ENCODE measurements at regions not wholly inside any gene's neighbourhood (a gene's known extent, or its start where the extent isn't known, plus 50 kb on each side); places are given as distances from the start of the nearest gene placed in this dataset.

DNA sequence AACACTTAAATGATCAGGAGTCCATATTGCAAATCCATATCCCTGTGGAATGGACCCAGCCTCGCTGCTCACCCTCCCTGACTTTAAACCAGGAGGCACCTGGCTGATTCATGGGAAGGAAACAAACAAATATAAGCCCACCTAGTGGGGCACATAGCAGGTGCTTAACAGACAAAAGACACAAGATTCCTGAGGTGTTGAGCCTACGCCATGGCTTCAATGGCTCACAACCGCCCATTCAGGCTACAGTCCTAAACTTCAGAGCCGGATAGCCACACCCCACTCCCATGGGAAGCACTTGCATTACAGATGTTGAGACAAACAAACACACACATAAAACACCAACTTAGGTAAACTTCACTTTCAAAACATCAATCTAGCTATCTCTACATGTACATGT lies 359.9 kb downstream of the ICE1 start:
- H3K36me3 ChIP-seq, result no peaks in the 10 kb centered on the region
- no peaks in the 10 kb centered on the region for H3K27me3 ChIP-seq
- H3K4me1 ChIP-seq, result no peaks in the 10 kb centered on the region
- H3K9me3 ChIP-seq, result no peaks in the 10 kb centered on the region
- no peak overlapping the region for H3K27ac ChIP-seq
- no peak overlapping the region for H3K4me3 ChIP-seq
- DNase-seq (ENCODE audit: low spot score), result no peak
- TF ChIP-seq, protein P1, sequence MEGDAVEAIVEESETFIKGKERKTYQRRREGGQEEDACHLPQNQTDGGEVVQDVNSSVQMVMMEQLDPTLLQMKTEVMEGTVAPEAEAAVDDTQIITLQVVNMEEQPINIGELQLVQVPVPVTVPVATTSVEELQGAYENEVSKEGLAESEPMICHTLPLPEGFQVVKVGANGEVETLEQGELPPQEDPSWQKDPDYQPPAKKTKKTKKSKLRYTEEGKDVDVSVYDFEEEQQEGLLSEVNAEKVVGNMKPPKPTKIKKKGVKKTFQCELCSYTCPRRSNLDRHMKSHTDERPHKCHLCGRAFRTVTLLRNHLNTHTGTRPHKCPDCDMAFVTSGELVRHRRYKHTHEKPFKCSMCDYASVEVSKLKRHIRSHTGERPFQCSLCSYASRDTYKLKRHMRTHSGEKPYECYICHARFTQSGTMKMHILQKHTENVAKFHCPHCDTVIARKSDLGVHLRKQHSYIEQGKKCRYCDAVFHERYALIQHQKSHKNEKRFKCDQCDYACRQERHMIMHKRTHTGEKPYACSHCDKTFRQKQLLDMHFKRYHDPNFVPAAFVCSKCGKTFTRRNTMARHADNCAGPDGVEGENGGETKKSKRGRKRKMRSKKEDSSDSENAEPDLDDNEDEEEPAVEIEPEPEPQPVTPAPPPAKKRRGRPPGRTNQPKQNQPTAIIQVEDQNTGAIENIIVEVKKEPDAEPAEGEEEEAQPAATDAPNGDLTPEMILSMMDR (IDR thresholded peaks at IDR 0.05), result no peak

DNA sequence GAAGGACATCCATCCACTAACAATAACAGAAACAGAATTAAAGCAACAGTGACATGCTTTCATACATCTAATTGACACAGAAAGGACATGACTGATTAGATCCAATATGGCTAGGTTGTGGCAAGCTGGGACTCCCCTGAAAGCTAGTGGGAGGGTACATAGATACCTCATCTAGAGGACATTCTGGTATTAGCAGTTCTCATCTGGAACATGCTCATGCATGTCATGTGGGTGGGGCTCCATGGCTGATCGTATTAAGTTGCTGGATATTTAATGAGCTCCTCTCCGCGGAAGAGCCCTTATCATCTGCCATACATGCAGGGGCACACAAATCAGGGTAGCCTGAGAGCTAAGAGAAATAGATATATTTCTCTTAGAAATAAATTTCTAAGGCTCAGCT lies 358.9 kb downstream of the ICE1 start:
- no peak for DNase-seq (ENCODE audit: low spot score)
- Histone ChIP-seq H3K9me3 (no peaks in the 10 kb centered on the region), H3K27me3 (no peaks in the 10 kb centered on the region), H3K27ac (no peak overlapping the region), H3K4me1 (no peaks in the 10 kb centered on the region), H3K36me3 (no peaks in the 10 kb centered on the region), H3K4me3 (no peak overlapping the region)
- TF ChIP-seq, protein P1 (IDR thresholded peaks at IDR 0.05), result no peak

DNA sequence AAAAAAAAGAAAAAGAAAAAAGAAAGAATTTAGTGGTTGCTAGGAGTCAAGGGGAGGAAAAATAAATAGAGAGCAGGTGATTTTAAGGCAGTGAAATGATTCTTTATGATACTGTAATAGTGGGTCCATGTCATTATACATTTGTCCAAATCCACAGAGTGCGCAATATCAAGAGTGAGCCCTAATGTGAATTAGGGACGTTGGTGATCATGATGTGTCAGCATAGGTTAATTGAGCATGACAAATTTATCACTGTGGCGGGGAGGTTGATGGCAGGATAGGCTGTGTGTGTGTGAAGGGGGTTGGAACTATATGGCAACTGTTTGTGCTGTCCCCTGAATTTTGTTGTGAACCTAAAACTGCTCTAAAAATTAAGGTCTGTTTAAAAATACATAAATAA lies 357.8 kb downstream of the ICE1 start:
- Histone ChIP-seq H3K9me3 (no peaks in the 10 kb centered on the region), H3K27ac (no peak overlapping the region), H3K4me3 (no peak overlapping the region), H3K27me3 (no peaks in the 10 kb centered on the region), H3K4me1 (no peaks in the 10 kb centered on the region), H3K36me3 (no peaks in the 10 kb centered on the region)
- no peak for DNase-seq (ENCODE audit: low spot score)
- TF ChIP-seq, protein P1 (IDR thresholded peaks at IDR 0.05), result no peak

DNA sequence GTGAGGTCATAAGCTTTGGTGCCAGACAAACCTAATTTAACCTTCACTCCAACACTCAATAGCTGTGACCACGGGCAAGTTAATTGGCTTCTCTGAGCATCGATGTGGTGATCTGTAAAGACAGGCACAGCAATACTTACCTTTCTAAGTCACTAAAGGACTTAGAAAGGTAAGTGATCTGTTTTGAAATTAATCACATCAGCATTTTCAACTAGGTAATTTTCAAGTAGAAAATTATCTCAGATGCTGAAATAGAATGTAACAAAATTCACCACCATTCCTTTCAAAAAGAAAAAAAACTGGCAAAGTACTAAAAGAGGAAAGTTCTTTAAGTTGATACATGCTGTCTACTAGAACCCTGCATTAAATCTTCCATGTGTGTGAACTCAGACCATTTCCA lies 354.5 kb downstream of the ICE1 start:
- H3K36me3 ChIP-seq, result no peaks in the 10 kb centered on the region
- DNase-seq (ENCODE audit: low spot score), result no peak
- no peak overlapping the region for H3K4me3 ChIP-seq
- H3K4me1 ChIP-seq, result no peaks in the 10 kb centered on the region
- no peak overlapping the region for H3K27ac ChIP-seq
- no peaks in the 10 kb centered on the region for H3K27me3 ChIP-seq
- TF ChIP-seq, protein P1 (IDR thresholded peaks at IDR 0.05), result no peak
- no peaks in the 10 kb centered on the region for H3K9me3 ChIP-seq

DNA sequence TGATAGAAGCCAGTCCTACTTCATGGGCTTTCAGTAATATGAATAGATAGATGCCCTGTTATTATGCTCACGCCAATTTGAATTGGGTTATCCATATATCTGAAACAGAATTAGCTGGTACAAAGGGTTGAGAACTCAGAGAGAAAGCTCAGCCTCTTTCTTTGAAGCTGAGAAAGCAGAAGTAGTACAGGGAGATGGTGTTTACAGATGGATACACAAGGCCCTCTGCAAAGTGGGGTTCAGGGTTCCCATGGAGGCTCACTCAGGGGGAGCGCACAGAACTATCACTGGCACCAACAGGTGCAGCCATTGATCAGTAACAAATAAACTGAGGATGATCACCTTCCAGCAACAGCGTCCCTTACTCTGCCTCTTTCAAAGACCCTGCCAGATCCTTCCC lies 349.7 kb downstream of the ICE1 start:
- TF ChIP-seq, protein P1 (IDR thresholded peaks at IDR 0.05), result no peak
- H3K9me3 ChIP-seq, result no peaks in the 10 kb centered on the region
- no peak for DNase-seq (ENCODE audit: low spot score)
- no peak overlapping the region for H3K4me3 ChIP-seq
- H3K27ac ChIP-seq, result no peak overlapping the region
- H3K4me1 ChIP-seq, result no peaks in the 10 kb centered on the region
- no peaks in the 10 kb centered on the region for H3K27me3 ChIP-seq
- no peaks in the 10 kb centered on the region for H3K36me3 ChIP-seq

DNA sequence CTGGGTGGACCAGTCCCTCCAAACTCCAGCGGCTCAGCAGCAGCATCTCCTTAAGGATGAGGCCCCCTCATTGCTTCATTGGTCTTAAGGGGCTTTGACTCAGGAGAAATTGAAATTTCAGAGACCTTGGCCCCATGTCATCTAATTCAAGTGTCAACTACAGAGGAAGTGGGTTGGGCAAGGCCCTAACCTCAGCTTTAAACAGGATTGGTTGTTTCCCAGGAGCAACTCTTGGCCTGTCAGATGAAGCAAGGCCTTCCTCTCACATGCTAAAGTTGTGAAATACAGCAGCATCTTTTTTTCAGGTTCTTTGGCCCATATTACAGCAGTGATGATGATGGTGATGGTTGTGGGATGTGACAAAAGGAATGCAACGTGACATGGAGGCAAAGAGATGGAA lies 348.3 kb downstream of the ICE1 start:
- no peak for DNase-seq (ENCODE audit: low spot score)
- H3K4me1 ChIP-seq, result peaks cover 0 to 5% of the 10 kb centered on the region in 2 donors
- no peaks in the 10 kb centered on the region for H3K27me3 ChIP-seq
- H3K36me3 ChIP-seq, result no peaks in the 10 kb centered on the region
- no peaks in the 10 kb centered on the region for H3K9me3 ChIP-seq
- no peak overlapping the region for H3K4me3 ChIP-seq
- TF ChIP-seq, protein P1 (IDR thresholded peaks at IDR 0.05), result no peak
- H3K27ac ChIP-seq, result no peak overlapping the region

Measured in right atrium auricular region (tissue), 2 donors.